HG02610 (cell line): ENCODE measurements at regions not wholly inside any gene's neighbourhood (a gene's known extent, or its start where the extent isn't known, plus 50 kb on each side); places are given as distances from the start of the nearest gene placed in this dataset.

Experiments used
- ATAC-seq: cut with Tn5 transposase; IDR thresholded peaks from one replicate; pipeline ENCODE4 v1.9.1; 2021; ENCODE audit warnings: mild to moderate bottlenecking, moderate library complexity; ENCODE audit not compliant: unreplicated experiment

DNA sequence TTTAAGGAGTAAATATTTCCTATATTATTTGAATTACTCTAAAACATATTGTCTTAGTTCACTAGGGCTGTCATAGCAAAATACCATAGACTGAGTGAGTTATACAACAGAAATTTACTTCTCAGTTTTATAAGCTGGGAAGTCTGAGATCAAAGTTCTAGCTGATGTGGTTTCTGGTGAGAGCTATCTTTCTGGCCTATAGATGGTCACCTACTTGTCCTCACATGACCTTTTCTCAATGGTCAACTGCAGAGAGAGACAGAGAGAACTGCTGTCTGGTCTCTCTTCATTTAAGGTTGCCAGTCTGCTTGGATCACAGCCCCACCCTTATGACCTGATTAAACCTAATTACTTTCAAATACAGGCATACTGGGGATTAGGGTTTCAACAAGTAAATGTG lies 490.9 kb downstream of the FBXO15 start:
- no peak for ATAC-seq

DNA sequence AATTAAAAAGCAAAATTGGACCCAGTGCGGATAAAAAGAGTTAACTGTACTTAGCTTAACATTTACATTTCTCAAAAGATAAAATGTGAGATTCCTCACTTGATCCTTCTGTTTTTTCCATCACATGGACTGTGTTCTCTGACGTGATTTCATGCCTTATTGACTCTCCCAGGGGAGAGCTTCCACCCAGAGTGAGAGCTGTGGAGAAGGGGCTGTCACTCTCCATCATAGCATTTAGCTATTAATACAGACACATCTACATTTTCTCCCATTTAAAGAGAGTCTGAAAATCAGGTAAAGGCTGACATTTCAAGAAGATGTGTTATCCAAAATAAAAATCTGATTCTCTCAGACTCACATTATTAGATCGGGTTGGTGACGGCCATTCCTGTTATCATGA lies 493.8 kb downstream of the FBXO15 start:
- no peak for ATAC-seq

DNA sequence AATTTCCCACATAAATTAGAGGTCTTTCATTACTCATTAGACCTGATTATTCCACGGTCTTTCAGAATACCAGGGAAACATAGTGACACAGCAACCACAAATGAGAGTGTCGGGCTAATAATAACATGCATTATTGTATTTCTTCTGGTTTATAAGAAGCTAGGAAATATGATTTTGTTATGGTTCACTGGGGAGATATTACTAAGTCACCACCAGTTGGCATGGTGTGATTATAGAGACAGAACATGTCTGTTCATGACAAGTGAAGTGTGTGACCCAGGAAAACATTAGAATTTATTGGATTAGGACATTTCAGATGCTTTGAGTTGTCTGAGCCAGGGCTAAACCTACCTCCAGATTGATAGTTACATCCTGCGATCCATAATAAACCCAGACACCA lies 494.4 kb downstream of the FBXO15 start:
- no peak for ATAC-seq

DNA sequence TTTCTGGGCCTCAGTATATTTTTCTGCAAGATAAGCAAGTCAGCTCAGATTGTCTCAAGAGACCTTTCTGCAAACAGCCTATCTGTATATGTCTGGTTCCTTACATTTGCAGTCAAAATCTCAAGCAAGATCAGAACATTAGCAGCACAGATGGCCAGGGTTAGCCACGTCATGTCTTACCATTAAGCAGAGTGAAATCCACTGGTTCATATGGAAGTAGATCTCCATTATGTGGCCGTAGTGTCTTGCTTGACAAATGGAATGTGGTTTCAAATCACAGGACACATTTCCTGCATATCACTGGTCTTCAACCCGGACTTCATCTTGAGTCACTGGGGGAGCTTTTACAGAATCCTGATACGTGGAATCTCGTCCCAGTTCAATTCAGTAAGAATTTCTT lies 500.2 kb downstream of the FBXO15 start:
- no peak for ATAC-seq

DNA sequence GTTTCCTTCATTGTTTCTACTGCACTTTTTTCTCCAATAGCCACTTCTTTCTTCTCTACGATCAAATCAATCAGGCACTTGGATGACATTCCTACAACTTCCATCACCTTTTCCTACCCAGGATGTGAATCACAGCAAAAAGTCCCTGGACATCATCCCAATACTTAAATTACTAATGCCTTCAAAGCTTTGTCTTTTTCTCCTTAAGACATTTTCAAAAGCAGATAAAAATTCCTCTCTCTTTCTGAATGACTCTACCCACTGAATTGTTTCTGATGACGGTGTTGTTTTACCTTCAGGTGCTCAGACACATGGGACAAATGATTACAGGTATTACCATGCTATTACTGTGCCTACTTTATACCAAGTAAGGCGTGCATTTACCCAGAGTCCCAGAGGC lies 500.9 kb downstream of the FBXO15 start:
- ATAC-seq: no peak

DNA sequence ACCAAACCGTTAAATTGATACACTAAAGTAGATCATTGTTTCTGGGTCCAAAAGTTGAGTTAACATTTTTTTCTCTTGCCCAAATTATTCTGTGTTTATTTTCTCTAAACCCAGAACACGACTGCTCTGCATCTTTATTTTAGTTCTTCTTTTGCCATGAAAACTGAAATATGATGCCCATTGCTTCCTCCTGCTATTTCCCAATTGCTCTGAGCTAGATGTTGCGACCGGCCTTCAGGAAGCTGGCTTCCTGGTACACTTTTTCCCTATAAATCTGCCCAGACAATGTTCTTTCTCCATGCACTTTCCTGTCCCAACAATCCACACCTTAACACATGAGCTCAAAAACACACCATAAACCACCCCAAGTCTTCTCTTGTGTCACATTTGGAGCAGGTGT lies 501.4 kb downstream of the FBXO15 start:
- no peak for ATAC-seq

DNA sequence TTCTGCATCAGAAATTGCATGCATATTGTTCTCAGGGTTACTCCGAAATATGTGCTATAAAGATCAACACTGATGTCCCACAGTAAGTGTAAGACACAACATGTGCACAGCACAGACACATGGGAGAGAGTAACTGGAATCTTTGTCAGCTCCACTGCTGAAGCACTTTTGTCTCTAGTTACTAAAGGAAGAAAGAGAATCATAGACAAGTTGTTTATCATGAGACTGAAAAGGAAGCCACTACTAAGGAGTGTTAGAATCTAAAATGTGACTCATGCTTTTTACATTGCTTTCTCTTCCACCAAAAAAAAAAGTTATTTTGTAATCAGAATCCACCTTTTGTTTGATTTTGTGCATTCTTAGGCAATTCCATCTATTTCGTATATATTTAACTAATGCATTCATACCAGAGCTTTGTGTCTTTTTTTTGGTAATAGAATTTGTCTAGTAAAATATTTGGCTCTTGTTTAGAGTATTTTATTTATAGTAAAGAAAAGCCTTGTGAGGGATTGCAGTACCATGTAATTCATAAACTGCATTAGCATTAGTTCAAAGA lies 502.4 kb downstream of the FBXO15 start:
- ATAC-seq: no peak

DNA sequence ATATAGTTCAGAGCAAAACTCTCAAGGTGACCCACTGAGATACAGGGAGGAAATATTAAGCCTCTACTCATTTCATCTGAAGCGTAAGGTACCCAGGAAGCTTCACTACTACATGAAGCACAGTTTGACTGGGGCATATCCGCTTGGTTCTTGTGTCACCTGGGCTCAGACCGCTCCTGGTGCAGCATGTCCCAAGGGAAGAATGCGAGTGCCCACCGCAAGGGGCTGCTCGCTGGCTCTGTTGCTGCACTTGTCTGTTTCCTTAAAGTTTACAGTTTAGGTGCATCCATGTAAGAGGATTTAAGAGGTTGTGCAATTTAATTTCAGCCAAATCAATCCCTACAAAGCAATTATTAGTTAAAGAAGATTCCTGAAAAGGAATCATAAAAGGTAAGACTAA lies 507.8 kb downstream of the FBXO15 start:
- no peak for ATAC-seq

DNA sequence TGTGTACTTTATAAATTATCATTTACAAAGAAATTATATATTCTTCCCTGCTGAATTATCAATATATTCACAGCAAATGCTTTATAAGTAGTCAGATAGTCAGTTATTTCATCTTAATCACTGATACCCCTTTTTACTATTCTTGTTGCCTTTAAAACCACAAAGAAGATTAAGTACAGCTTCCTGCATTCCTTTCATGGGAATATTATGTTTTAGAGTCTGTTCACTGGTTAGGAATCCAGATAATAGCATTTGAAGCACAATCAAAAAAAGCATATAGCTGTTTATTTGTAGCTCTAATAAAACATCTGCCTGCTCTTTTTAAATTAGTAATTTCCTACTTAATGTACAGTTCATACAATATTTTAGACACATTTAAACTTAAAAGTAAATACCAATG lies 508.9 kb downstream of the FBXO15 start:
- ATAC-seq: no peak

DNA sequence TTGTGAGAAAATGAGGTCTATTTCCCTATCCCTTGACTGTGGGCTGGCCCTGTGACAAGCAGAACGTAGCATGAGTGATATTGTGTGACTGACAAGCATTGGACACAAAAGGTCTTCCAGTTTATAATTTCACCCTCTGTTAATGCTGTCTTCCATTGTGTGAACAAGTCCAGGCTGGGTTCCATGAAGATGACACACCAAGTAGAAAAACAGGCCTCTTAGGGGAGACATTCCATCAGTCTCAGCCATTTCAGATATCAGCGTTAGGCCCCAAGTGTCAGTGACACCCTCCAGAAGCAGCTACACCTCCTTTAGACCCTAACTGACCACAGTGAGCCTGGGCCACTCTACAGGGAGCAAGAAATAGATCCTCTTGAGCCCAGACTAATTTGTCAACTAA lies 511.3 kb downstream of the FBXO15 start:
- ATAC-seq: no peak

DNA sequence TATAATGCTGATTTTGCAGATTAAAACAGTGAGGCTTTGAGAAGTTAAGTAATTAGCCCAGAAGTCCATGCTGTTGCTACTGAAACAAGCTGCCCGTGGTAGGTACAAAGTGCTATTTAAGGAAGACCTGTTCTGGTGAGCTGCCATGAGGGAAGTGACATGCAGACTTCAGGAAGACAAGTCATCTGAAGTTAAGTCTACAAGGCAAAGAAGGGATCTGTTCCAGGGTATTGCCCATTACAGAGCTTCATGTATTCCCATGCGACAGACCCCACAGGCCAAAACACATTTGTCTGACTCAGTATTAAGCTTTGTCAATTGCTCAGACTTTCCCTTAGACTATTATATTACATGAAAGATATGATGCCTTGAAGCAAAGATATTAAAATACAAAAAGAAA lies 520.8 kb downstream of the FBXO15 start:
- ATAC-seq: no peak

DNA sequence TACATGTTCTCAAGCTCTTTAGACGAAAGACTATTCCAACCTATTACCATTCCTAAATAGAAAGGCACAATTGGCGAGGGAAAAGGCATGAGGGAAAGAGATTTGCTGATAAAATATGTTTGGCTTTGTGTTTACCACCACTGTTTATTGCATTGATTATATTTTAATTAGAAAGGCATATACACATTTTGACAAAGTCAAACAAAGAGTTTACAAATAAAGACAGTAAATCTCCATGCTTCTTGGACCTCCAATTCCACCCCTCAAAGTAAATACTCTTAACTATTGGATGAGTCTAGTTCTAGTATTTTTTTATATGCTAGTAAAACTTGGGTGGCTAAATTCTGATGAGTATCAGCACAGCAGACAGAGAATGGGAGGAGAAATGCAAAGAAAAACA lies 521.4 kb downstream of the FBXO15 start:
- ATAC-seq: no peak

DNA sequence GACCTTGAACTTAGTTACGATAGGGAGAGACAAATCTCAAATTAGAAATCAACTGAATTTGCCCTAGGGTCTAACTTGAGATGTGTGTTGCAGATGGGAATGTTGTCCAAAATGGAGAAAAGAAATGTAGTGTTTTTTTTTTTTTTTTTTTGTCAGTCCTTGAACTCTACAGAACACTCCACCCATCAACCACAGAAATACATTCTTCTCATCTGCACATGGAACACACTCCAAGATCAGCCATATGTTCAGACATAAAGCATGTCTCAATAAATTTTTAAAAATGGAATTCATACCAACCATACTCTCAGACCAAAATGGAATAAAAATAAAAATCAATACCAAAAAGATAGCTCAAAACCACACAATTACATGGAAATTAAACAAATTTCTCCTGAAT lies 526.5 kb downstream of the FBXO15 start:
- no peak for ATAC-seq

DNA sequence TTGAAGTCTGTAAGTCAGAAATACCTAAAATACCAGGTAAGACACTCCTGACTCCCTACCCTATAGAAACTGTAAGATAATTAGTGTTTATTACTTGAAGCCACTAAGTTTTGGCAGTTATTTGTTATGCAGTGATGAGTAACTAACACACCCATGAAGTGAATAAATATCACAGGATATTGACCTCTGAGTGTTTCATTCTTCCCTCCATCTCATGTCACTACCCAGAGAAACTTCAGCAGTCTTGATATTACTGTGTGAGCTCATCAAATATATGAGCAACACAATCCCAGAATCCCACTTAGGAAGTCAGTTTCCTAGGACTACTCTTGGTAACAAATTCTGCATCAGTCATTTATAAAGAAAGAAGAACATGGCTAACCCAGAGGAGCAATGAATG lies 529.7 kb downstream of the FBXO15 start:
- ATAC-seq: no peak

DNA sequence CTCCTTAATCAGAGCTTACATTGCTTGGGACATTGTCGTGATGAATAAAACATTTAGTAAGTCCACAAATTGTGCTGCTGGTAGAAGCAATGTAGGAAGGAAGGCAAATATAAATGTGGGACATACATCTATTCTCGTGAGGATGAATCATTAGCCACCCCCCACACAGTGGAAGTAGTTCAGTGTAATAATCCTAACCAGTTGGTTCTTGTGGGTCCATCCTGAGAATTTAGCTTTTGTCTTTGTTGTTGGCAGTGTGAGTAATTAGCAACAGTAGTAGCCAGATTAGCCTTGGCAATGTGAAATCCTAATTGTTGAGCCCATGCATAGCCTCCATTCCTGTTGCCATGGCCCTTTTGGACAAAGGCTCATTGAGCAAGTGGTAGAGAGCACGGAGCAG lies 532.1 kb downstream of the FBXO15 start:
- ATAC-seq: no peak

DNA sequence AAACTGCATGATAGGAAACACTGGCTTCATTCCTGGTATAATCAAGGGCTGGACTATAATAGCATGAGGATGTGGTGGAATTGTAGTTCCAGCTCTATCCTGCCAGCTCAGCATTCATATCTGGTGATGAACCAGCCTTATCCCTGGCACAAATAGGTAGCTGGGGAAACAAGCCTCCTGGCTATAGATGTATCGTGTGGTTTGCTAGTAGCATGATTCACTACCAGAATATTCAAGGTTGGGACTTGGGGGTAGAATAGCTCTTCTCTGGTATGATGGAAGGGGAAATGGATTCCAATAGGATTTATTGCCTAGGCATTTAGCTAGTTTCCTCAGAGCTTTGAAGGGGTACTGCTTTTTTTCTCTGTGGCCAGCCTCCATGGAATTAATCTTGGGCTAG lies 532.8 kb downstream of the FBXO15 start:
- no peak for ATAC-seq

DNA sequence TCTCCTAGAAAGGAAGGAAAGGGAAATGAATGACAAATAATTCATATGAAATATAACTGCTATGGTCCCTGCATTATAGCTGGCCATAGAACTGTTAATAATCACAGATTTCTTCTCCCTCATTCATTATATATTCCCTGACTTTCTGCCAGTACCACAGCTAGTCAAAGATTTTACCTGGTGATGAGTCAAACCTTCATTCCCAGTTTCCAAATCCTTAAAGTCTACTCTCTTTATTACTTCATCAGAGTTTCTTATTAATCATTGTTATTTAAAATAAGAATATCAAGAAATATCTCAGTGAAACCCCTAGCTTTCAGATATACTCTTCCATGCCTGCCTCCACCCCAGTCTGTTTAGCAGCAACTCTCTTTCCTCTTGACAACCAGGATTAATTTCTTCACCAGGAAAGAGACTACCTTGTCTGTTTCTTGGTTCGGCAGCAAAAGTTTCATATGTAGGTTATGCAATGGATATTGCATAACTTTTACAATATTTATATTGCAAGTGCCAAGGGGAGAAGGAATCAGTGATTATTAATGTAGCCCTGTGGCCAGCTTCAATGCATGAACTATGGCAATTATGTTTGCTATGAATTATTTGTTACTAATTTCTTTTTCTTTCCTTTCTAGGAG lies 533.8 kb downstream of the FBXO15 start:
- no peak for ATAC-seq

DNA sequence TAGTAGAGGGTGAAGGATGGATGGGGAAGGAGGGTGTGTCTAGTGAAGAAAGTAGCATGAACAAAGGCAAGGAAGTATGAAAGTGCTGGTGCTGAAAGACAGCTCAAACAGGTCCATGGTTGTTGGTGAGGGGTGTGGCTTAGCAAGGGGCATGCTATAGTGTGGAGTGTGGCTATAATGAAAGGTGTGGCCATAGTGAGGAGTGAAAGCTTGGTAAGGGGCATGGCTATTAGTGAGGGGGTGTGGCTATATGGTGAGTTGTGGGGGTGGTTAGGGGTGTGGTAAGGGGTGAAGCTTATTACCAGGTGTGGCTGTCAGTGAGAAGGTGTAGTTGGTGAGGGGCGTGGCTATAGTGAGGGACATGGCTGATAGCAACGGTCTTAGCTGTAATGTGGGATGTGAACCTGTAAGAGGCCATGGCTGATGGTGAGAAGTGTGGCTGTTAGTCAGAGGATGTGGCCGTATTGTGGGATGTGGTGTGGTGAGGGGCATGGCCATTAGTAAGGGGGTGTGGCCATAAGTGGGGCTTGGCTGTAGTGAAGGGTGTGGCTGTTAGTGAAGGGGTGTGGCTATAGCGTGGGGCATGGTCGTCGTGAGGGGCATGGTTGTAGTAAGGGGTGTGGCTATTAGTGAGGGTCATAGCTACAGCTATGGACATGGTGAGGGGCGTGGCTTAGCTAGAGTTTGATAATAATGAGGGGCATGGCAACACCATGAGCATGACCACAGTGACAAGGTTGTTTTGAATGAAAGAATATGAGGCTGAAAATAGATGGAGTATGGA lies 549.6 kb downstream of the FBXO15 start:
- no peak for ATAC-seq

DNA sequence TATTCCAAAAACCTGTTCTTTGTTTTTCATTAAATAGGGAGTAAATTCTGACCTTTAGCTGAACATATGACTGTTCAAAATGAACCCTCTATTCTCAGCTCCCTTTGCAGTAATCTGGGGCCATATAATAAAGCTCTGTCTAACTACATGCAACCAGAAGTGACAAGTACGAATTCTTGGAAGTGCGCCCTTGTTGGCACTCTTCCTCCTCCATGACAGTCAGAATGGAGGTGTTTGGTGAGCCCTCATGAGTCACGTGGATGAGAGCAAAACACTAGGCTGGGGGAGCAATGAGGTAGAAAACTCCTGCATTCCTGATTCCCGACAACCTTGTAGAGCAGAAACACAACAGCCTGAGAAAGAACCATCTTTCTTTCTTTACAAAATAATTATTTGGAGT lies 552.9 kb downstream of the FBXO15 start:
- ATAC-seq: no peak

DNA sequence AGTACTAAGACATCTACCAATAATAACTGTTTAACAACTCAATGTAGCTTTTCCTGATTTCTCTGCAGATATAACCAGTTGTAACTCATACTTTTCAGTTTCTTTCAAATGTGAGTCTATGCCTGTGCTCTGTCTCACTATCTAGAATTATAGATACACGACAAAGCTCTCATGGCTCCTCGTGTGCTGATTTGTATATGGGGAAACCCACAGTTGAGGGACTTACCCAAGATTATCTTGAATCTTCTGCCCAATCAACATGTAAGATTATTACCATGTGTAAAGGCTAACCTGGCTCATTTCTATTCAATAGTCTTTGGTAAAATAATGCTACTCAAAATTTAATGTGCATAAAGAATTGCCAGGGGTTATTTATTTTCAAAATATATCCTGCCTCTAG lies 554.4 kb downstream of the FBXO15 start:
- ATAC-seq: no peak

DNA sequence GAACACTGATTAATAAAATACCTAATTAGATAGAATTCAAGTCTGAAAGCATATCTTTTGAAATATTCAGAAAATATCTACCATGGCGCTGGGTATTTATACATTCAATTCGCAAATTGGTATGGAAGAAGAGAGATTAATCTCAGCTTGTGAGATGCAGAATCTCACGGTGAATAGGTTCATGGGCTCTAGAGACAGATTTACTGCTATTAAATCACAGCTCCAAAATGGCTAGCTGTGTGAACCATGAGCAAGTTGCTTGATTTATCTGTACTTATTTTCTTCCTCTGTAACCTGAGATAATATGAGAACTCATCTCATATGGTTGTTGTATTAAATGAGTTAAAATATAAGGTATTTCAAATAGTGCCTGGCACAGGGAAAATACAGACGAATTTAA lies 556.7 kb downstream of the FBXO15 start:
- no peak for ATAC-seq

DNA sequence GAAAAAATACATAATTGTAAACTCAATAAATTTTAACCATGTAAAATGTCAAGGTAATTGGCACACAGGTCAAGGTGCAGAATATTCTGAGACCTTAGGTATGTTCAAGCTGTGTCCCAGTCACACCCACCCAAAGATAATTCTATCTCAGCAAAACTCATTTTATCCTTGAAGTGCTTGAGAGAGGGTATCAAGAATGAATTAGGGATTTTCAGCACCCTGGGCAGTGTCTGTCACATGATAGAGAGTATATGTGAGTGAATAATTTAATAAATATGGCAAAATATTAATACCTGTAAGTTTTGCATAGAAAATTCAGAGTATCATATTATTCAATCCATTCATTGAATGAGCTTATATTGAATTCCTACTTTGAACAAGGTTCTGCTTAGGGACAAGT lies 567.9 kb downstream of the FBXO15 start:
- no peak for ATAC-seq

DNA sequence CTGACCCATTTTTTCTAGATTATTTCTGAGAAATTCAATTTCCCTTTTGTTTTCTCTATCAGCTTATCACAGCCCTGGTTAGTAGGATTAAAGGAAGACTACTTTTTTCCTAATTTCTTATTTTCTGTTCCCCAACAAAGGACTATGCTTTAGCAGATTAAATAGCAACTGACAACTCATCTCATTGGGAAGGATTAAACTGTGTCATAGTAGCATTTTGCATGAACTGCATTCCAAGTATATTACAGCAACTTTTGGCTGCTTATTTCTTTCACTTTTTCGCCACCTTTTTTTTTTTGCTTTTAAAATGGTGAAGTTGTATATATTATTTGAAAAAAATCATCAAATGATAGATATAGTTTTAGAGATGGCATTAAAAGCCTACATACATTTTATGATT lies 570.3 kb downstream of the FBXO15 start:
- ATAC-seq: no peak
